ENCODE measurements at regions not wholly inside any gene's neighbourhood (a gene's known extent, or its start where the extent isn't known, plus 50 kb on each side); places are given as distances from the start of the nearest gene placed in this dataset.

DNA sequence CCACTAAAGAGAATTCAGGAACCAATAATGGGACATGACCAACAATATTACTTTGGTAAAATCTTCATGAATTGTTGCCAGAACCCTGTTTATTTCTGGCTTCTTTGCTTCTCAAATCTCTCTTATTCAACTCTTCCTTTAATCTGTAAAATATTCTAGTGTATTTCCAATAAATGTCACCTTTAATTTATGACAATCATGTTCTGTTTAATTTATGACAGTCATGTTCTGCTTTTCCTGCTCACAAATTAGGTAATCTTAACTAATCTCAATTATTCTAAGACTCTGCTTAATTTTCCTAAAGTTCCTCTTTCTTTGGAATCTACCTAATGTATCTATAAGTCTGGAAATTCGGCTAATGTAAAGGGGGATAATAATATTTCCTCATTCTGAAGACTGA, 847.6 kb upstream of the KLHL1 start:
- H3K23me2 ChIP-seq (ENCODE audit: insufficient read length, low read depth, low read length, poor library complexity, severe bottlenecking), result no peaks in the 10 kb centered on the region
- no peak overlapping the region for H3K4me3 Mint-ChIP-seq
- H2BK20ac ChIP-seq (ENCODE audit: low read depth, low read length, poor library complexity, severe bottlenecking), result no peak overlapping the region
- H3K4ac ChIP-seq (ENCODE audit: low read depth, low read length), result no peak overlapping the region
- no peak overlapping the region for H2AFZ ChIP-seq (ENCODE audit: low read length)
- H3K4me1 ChIP-seq (ENCODE audit: insufficient read depth, low read length), result no peaks in the 10 kb centered on the region
- TF ChIP-seq CTCF (conservative IDR thresholded peaks at IDR 0.05), result no peak
- no peak overlapping the region for H2BK5ac ChIP-seq (ENCODE audit: insufficient read length, low read length)
- H3K23ac ChIP-seq (ENCODE audit: insufficient read length, low read depth, low read length), result no peak overlapping the region
- no peak for DNase-seq
- no peak overlapping the region for H3K14ac ChIP-seq (ENCODE audit: insufficient read depth, low read length)
- no peaks in the 10 kb centered on the region for H3K79me1 ChIP-seq (ENCODE audit: insufficient read depth, low read depth, low read length, poor library complexity, severe bottlenecking)
- no peak overlapping the region for H3K9ac ChIP-seq (ENCODE audit: extremely low read depth, insufficient read length, low read length)
- H3K9me3 ChIP-seq (ENCODE audit: control insufficient read depth, low read depth, low read length), result no peaks in the 10 kb centered on the region
- no peak overlapping the region for H2BK12ac ChIP-seq (ENCODE audit: insufficient read length, low read depth, low read length)
- no peaks in the 10 kb centered on the region for H3K27me3 ChIP-seq (ENCODE audit: insufficient read depth, low read length)
- H4K8ac ChIP-seq (replicated peaks; ENCODE audit: insufficient read length, low read depth, low read length), result no peak overlapping the region
- H3K27ac Mint-ChIP-seq, result no peak overlapping the region
- H3K4me1 Mint-ChIP-seq, result no peaks in the 10 kb centered on the region
- no peak overlapping the region for H4K5ac ChIP-seq (ENCODE audit: insufficient read length, low read depth, low read length)
- H3T11ph ChIP-seq (ENCODE audit: low read length), result no peak overlapping the region
- WGBS (ENCODE audit: extremely low coverage, insufficient read length, low lambda C conversion rate), result no CpG with 5 or more reads among the region's 1 CpG
- H3K36me3 Mint-ChIP-seq (ENCODE audit: insufficient read depth in 1 of 3, low read depth in 3 of 3), result no peaks in the 10 kb centered on the region
- no peak overlapping the region for H3K56ac ChIP-seq (ENCODE audit: insufficient read length, low read depth, low read length)
- H3K18ac ChIP-seq (ENCODE audit: insufficient read length, low read depth, low read length), result no peak overlapping the region
- H3K9me3 Mint-ChIP-seq, result no peaks in the 10 kb centered on the region
- H2BK120ac ChIP-seq (ENCODE audit: low read depth, low read length, poor library complexity, severe bottlenecking), result no peak overlapping the region
- no peak overlapping the region for H4K91ac ChIP-seq (ENCODE audit: insufficient read length, low read depth, low read length)
- H2AK5ac ChIP-seq (ENCODE audit: insufficient read length, low read length), result no peak overlapping the region
- H3K27ac ChIP-seq (ENCODE audit: insufficient read length, low read depth, low read length), result no peak overlapping the region
- no peaks in the 10 kb centered on the region for H3K79me2 ChIP-seq (ENCODE audit: insufficient read depth, low read length)
- H3K4me2 ChIP-seq (ENCODE audit: insufficient read depth, insufficient read length, low read length), result no peak overlapping the region
- no peak overlapping the region for H2BK15ac ChIP-seq (ENCODE audit: low read depth, low read length)
- no peaks in the 10 kb centered on the region for H4K20me1 ChIP-seq (ENCODE audit: control insufficient read depth, insufficient read depth, insufficient read length)
- no peaks in the 10 kb centered on the region; the same call in none of the 2 replicates for H3K27me3 Mint-ChIP-seq (ENCODE audit: low read depth)
